HepG2 (cell line): ENCODE measurements at regions not wholly inside any gene's neighbourhood (a gene's known extent, or its start where the extent isn't known, plus 50 kb on each side); places are given as distances from the start of the nearest gene placed in this dataset.

Experiments used
- CTCF ChIP-seq: sonication (generic); formaldehyde crosslinking; IDR thresholded peaks from 2 replicates; pipeline ENCODE4 v1.5.0; 2020; ENCODE audit warnings: mild to moderate bottlenecking, missing genetic modification reagents, moderate library complexity
- FOXK2 ChIP-seq: fragments of 450-650 bp; IDR thresholded peaks from 2 replicates; pipeline ENCODE4 v1.6.1; 2016
- NFE2L2 ChIP-seq: fragments of 150-350 bp; IDR thresholded peaks from 2 replicates; pipeline ENCODE4 v1.6.1; 2014; ENCODE audit warnings: low read length
- NR3C1 ChIP-seq: sonication (generic); formaldehyde crosslinking; IDR thresholded peaks from 2 replicates; pipeline ENCODE4 v1.4.0; 2020; ENCODE audit warnings: missing genetic modification reagents
- PTBP1 ChIP-seq: fragments of 200-400 bp; formaldehyde crosslinking; IDR thresholded peaks from 2 replicates; pipeline ENCODE4 v1.6.1; 2018; ENCODE audit warnings: low read length, low read depth; ENCODE audit not compliant: poor library complexity, severe bottlenecking
- TARDBP ChIP-seq: sonication (generic); formaldehyde crosslinking; IDR thresholded peaks from 2 replicates; pipeline ENCODE4 v1.8.0; 2022; ENCODE audit warnings: mild to moderate bottlenecking, missing genetic modification reagents
- ZBTB20 ChIP-seq: sonication (generic); formaldehyde crosslinking; IDR thresholded peaks from 2 replicates; pipeline ENCODE4 v1.8.1; 2023; ENCODE audit warnings: missing genetic modification reagents, low read depth, mild to moderate bottlenecking, borderline replicate concordance
- ZFP91 ChIP-seq: sonication (generic); formaldehyde crosslinking; IDR thresholded peaks from 2 replicates; pipeline ENCODE4 v1.9.0; 2022; ENCODE audit warnings: missing genetic modification reagents, mild to moderate bottlenecking, borderline replicate concordance
- ZNF513 ChIP-seq: sonication (generic); formaldehyde crosslinking; conservative IDR thresholded peaks from 2 replicates; pipeline ENCODE4 v1.5.0; 2020; ENCODE audit warnings: missing genetic modification reagents

- no peak for TF ChIP-seq CTCF (CRISPR knock-in tag)
- no peak for TF ChIP-seq NFE2L2
- no peak for TF ChIP-seq NR3C1 (CRISPR knock-in tag)
- TF ChIP-seq ZFP91 (CRISPR knock-in tag): no peak
- TF ChIP-seq FOXK2: no peak
- TF ChIP-seq TARDBP (CRISPR knock-in tag): no peak
- TF ChIP-seq ZBTB20: no peak
- TF ChIP-seq ZNF513 (CRISPR knock-in tag): no peak
- TF ChIP-seq PTBP1: no peak
These were observed 257.2 kb downstream of the DLL1 start for GRCh38 chr6:170033666-170034065.
